ENCODE measurements at regions not wholly inside any gene's neighbourhood (a gene's known extent, or its start where the extent isn't known, plus 50 kb on each side); places are given as distances from the start of the nearest gene placed in this dataset.
"Not testable (repeated sequence)": the region's sequence is repeated elsewhere in the genome, so short reads cannot be mapped to it uniquely, and the experiment has no call there.

DNA sequence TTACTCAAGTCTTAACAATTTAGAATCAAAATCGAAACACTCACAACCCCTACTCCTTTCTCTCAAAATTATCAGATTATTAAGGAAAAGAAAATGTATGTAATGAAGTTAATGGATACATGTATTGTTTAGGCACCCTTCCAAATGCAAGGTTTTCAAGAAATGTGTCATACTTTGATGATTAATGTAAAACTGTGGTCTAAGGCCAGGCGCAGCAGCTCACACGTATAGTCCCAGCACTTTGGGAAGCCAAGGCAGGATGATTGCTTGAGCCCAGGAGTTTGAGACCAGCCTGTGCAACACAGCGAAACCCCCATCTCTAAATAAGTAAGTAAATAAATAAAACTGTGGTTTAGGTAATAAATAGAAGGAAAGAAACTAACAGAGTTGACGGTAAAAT lies 126.6 kb downstream of the NBPF8 start:
- not testable (repeated sequence) for TF ChIP-seq ZNF565 (CRISPR knock-in tag; conservative IDR thresholded peaks at IDR 0.05; ENCODE audit: low read depth); PATZ1 (CRISPR knock-in tag; IDR thresholded peaks at IDR 0.05; ENCODE audit: borderline replicate concordance); ZNF70 (CRISPR knock-in tag; IDR thresholded peaks at IDR 0.05)
